Osteocyte (in vitro differentiated cells): ENCODE measurements at regions not wholly inside any gene's neighbourhood (a gene's known extent, or its start where the extent isn't known, plus 50 kb on each side); places are given as distances from the start of the nearest gene placed in this dataset.

Experiments used
- DNase-seq: peaks from one replicate; pipeline ENCODE4 v3.0.0; 2021; ENCODE audit warnings: mixed read lengths; ENCODE audit not compliant: unreplicated experiment; ENCODE audit errors: extremely low spot score
- H3K27ac Mint-ChIP-seq: one replicate; pipeline ENCODE4 v1.8.0; 2021; ENCODE audit warnings: mild to moderate bottlenecking, mixed read lengths; ENCODE audit not compliant: unreplicated experiment
- H3K27me3 Mint-ChIP-seq: one replicate; pipeline ENCODE4 v1.8.0; 2021; ENCODE audit warnings: mixed read lengths; ENCODE audit not compliant: unreplicated experiment
- H3K36me3 Mint-ChIP-seq: one replicate; pipeline ENCODE4 v1.8.0; 2021; ENCODE audit warnings: mixed read lengths; ENCODE audit not compliant: unreplicated experiment
- H3K4me1 Mint-ChIP-seq: one replicate; pipeline ENCODE4 v1.8.0; 2021; ENCODE audit warnings: mixed read lengths; ENCODE audit not compliant: unreplicated experiment
- H3K4me3 Mint-ChIP-seq: one replicate; pipeline ENCODE4 v1.8.0; 2021; ENCODE audit warnings: mild to moderate bottlenecking, moderate library complexity, mixed read lengths; ENCODE audit not compliant: unreplicated experiment
- H3K9me3 Mint-ChIP-seq: one replicate; pipeline ENCODE4 v1.8.0; 2021; ENCODE audit warnings: mixed read lengths; ENCODE audit not compliant: unreplicated experiment
- TF ChIP-seq, protein P1 (sequence below): fragments of 200-600 bp; sonication (generic); IDR thresholded peaks from 2 replicates; pipeline ENCODE4 v1.5.0; 2021; ENCODE audit warnings: antibody characterized with exemption, mild to moderate bottlenecking, moderate library complexity

DNA sequence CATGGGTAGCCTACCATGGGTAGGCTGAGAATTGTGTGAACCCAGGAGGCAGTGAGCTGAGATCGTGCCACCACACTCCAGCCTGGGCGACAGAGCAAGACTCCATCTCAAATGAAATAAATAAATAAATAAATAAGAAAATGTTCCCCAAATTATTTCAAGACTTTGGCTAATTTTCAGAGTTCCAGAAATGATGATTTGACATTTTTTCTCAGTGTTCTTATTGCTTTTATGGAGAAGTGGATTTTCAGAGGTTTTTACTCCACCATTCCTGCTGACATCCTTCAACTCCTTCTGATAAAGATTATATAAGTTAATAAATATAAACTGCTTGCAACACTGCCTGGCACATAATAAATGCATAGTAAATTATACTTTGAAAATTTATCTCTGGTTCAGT lies 80.4 kb upstream of the PRKCQ start:
- TF ChIP-seq, protein P1, sequence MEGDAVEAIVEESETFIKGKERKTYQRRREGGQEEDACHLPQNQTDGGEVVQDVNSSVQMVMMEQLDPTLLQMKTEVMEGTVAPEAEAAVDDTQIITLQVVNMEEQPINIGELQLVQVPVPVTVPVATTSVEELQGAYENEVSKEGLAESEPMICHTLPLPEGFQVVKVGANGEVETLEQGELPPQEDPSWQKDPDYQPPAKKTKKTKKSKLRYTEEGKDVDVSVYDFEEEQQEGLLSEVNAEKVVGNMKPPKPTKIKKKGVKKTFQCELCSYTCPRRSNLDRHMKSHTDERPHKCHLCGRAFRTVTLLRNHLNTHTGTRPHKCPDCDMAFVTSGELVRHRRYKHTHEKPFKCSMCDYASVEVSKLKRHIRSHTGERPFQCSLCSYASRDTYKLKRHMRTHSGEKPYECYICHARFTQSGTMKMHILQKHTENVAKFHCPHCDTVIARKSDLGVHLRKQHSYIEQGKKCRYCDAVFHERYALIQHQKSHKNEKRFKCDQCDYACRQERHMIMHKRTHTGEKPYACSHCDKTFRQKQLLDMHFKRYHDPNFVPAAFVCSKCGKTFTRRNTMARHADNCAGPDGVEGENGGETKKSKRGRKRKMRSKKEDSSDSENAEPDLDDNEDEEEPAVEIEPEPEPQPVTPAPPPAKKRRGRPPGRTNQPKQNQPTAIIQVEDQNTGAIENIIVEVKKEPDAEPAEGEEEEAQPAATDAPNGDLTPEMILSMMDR, result no peak
- DNase-seq, result no peak
- Mint-ChIP-seq H3K4me1 (no peaks in the 10 kb centered on the region), H3K4me3 (no peak overlapping the region), H3K9me3 (no peaks in the 10 kb centered on the region), H3K36me3 (no peaks in the 10 kb centered on the region), H3K27me3 (peaks cover 38% of the 10 kb centered on the region), H3K27ac (no peak overlapping the region)

DNA sequence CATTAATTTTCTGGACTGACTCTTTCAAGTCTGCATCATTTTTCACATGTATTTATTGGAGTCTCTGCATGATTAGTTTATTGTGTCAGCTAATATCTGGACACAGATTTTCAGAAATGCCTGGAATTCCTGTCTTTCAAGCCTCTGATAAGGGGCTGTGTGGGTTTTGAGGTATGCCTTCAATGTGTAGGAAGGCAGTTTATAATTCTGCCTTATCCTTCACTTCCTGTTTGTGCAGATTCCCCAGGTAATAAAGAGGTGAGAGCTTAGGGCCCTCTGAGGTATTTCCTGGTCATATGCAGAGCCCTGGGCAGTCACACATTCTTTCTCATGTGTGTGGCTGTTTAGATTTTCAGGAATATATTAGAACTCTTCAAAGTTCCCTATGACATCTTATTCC lies 79.4 kb upstream of the PRKCQ start:
- Mint-ChIP-seq H3K36me3 (no peaks in the 10 kb centered on the region), H3K4me3 (no peak overlapping the region), H3K4me1 (no peaks in the 10 kb centered on the region), H3K27me3 (peaks cover 34% of the 10 kb centered on the region), H3K27ac (no peak overlapping the region), H3K9me3 (no peaks in the 10 kb centered on the region)
- TF ChIP-seq, protein P1, result no peak
- no peak for DNase-seq

DNA sequence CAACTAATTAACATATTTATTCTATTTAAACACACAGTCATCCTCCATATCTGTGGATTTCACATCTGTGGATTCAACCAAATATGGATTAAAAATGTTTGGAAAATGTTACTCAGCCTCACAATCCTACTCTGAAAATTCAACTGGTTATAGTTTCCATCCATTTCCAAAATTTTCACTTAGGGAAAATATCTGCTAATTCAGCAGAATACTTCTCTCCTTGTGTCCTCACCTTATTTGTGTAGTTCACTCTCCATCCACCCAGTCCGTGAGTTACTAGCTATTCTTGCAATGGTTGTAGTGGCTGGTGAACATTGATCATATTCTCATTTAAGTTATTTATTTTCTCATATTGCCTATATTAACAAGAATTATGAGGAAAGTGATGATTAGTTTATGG lies 77.6 kb upstream of the PRKCQ start:
- no peak for DNase-seq
- TF ChIP-seq, protein P1, result no peak
- peaks cover 30% of the 10 kb centered on the region for H3K27me3 Mint-ChIP-seq

DNA sequence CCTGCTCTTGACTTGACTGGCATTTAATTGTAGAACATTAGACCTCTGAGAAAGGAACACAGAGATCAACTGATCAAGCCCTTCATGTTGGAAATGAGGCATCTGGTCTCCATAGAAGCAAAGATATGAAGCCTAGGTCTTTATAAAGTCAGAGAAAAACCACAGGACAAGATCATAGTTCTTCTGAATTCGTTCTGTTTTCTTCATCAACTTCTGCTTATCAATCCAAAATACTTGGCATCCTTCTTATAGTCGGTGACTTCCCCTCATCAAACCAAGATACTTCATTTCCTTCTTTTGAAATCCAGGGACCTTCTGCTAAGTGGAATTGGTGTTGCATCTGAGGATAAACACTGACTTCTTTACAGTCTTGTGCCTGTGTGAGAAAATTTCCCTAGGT lies 77.1 kb upstream of the PRKCQ start:
- TF ChIP-seq, protein P1, result no peak
- Mint-ChIP-seq H3K27me3 (peaks cover 30% of the 10 kb centered on the region), H3K36me3 (no peaks in the 10 kb centered on the region), H3K9me3 (no peaks in the 10 kb centered on the region), H3K4me3 (no peak overlapping the region), H3K27ac (no peak overlapping the region), H3K4me1 (no peaks in the 10 kb centered on the region)
- DNase-seq, result no peak

More for the DNA sequence above, 77.6 kb upstream of the PRKCQ start:
- Mint-ChIP-seq H3K27ac (no peak overlapping the region), H3K9me3 (no peaks in the 10 kb centered on the region), H3K4me1 (no peaks in the 10 kb centered on the region), H3K36me3 (no peaks in the 10 kb centered on the region), H3K4me3 (no peak overlapping the region)

DNA sequence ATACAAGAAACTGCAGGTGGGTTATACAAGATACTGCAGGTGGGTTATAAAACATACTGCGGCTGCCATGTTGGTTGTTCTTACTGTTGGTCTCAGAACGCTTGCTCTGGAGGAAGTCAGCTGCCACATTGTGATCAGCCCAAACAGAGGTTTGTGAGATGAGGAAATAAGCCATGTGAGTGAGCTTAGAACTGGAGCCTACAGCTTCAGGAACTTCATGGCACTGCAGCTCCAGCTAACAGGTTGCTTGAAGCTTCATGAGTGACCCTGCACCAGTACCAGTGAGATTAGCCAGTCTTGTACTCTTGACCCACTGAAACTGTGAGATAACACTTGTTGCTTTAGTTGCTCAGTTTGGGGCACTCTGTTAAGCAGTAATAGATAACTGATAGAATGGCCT lies 74.5 kb upstream of the PRKCQ start:
- TF ChIP-seq, protein P1, result no peak

More for the DNA sequence above, 74.5 kb upstream of the PRKCQ start:
- no peaks in the 10 kb centered on the region for H3K36me3 Mint-ChIP-seq
- no peak for DNase-seq
- peaks cover 30% of the 10 kb centered on the region for H3K27me3 Mint-ChIP-seq
- no peak overlapping the region for H3K4me3 Mint-ChIP-seq
- H3K4me1 Mint-ChIP-seq, result no peaks in the 10 kb centered on the region
- no peak overlapping the region for H3K27ac Mint-ChIP-seq
- no peaks in the 10 kb centered on the region for H3K9me3 Mint-ChIP-seq
